NCI-H187 treated with DMSO at 0.1 percent for 48 hours (cell line): ENCODE measurements at regions not wholly inside any gene's neighbourhood (a gene's known extent, or its start where the extent isn't known, plus 50 kb on each side); places are given as distances from the start of the nearest gene placed in this dataset.
"Not testable (repeated sequence)": the region's sequence is repeated elsewhere in the genome, so short reads cannot be mapped to it uniquely, and the experiment has no call there.

Source experiments
- DNase-seq: peaks from one replicate; lab custom pipeline; 2025; lab: John Stamatoyannopoulos, UW

DNA sequence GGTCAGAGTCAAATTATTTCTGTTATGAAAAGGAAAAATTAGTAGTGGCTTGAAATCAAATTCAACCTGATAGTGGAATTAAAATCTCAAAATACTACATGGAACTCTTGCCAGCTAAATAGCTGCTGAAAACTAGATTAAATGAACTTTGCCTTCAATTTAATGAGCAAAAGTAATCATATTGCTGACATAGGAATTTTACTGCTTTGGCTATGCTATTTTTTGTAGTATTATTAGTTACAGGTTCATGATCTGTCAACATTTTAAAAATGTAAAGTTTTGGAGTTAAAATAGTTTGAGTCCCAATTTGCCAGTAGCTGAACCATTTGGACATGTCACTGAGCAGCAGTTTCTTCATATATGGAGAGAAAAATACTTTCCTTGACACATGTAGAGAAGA, 81.4 kb downstream of the RERGL start:
- DNase-seq = no peak

DNA sequence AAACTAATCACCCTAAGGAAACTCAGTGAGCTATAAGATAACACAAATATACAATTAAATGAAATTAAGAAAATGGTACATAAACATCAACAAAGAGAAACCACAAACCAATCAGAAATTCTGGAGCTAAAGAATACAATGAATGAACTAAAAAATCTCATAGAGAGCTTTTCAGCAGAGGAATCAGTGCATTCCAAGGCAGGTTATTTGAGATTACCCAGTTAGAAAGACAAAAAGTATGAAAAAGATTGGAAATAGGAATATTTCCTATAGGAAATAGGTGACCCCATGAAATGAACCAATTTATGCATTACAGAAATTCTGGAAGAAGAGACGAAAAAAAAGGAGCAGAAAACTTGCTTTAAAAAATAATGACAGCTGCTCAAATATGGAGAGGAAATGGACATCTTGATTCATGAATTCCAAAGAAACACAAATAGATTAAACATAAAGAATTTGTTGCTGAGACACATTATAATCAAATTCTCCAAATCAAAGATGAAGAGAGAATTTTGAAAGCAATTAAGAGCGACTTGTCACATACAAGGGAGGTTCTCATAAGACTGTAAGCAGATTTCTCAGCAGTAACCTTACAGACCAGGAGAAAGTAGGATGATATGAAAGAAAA, 90.7 kb downstream of the RERGL start:
- DNase-seq = no peak

DNA sequence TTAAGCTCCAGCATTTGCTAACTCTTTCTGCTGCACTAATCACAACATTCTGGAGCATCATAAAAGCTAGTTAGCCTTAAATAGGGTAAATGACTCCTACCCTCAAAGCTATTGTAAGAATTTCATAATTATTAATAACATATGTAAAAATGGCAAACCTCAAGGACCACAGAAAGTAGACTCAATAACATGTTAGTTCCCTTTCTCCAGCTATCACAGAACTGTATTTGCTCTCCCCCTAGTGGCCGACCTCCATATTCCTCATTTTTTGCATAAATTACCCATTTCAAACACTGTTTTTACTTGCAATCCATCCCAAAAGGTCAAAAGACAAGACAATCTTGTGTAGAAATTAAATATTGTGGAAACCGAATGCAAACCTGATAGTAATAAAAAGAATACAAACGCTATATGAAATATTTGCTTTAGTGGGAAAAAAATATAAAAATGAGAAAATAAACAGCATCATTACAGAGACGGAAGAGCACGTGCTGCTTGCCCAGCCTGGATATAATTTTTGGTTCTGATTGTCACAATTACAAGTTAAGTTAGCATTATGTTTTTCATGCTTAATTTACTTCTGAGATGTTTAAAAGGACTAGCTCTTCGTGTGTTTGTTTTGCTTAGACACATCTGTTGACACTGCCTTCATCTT, 97.9 kb downstream of the RERGL start:
- DNase-seq = peak; percentile 12

DNA sequence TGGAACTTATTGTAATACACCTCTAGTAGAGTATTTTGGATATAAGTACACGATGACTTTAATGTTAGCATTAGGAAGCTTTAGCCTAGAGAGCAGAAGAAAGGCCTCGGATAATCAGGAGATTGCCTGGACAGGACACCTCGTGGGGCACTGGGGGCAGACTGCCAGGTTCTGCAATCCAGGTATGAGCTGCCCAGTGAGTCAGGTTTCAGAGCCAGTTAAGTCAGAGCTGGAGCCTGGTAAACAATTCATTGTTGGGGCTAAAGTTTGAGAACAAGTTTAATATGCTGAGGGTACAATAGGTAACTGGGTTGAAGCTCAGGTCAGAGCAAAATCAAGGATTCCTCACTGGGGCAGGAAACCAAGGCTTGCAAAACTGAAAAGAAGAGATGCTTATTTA, 107.4 kb downstream of the RERGL start:
- DNase-seq = no peak

DNA sequence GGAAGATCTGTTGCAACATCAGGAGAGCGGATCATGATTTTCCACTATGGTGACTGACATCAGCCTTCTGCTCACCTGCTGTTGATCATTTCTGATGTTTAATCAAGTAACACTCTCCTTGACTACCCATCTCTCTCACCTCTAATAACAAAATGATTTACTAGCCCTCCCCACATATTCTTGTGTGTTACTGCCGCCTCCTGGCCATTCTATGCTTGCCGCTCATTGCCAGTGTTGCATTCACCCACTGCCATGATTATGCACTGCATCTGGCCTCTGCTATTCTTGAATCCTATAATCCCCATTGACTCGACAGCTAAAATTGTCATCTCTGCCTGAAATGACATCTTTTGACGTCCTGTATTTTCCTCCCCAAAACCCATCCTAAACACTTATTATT, 113.8 kb downstream of the RERGL start:
- DNase-seq = no peak

DNA sequence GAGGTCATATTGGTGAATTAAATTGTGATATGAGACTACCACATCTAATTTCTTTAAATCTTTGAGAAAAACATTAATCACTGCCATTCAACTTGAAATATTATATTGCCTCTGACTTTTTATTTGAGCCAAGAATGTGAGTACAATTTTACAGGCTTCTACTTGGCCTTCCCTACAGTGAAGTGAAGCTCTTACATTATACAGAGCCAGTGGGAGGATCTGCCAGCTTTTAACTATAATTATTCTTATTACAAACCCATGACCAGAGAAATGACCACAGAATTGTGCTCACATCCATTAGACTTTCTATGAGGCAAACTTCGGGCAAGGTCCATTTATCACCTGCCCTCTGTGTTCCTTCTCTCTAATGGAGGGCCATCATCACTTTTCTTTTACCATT, 114.2 kb downstream of the RERGL start:
- no peak for DNase-seq

DNA sequence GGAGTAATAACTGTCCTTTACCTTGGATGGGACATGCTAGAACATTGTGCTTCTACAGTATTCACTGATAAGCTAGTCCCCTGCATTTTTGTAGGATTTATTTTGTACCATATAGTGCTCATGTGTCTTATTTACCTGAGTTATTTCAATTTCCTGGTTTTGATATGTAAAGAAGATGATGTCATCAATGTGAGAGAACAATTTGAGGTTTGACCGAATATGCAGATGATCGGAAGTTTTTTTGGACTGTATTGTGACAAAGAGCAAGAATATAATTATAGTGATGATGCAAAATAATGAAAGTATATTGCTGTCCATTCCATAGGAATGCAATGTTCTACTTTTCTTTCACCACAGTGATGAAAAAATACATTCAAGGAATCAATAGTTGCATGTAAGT, 114.8 kb downstream of the RERGL start:
- no peak for DNase-seq

DNA sequence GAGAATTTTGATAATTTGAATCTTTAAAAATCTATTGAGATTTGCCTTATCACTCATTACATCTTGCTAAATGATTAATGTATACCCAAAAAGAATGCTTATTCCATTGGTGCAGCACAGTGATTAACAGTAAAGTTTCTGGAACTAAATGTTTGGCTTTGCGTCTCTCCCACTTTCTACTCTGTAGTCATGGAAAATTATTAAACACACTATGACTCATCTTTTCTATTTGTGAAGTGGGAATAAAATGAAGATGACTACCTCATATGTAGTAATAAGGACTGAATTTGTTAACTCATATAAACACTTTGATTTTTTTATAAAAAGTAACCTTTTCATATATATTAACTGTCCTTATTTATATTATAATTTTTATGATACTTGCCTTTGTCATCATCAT, 118.1 kb downstream of the RERGL start:
- no peak for DNase-seq

DNA sequence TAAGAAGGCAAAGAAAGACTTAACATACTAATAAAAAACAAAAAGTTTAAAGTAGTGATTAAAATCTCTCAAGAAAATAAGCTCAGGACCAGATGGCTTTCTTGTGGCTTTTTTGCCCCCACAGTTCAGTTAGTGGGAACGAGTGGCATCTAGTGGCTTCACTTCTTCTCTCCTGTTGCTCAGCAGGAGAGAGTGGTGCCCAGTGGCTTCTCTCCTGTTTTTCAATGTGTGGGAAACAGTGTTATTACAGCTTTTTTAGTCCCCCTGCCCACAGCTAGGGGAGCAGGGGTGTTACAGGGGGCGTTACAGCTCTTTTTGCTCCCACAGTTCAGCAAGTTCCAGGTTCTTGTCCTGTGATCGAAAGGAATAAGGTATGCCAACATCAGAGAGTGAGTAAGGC, 135.2 kb downstream of the RERGL start:
- DNase-seq = no peak

DNA sequence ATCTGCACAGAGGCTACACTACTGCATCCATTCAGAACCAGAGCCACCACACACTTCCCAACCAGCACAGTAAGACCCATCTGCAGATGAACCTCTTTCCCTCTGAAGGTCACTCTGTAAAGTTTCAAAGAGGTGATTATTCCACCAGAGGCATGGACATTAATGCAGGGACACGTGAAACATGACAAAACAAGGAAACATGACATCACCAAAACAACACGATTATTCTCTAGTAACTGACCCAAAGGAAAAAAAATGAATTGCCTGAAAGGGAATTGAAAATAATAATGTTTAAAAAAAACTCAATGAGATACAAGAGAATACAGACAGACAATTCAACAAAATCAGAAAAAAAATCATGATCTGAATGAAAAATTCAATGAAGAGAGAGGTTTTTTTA, 139.1 kb downstream of the RERGL start:
- no peak for DNase-seq

DNA sequence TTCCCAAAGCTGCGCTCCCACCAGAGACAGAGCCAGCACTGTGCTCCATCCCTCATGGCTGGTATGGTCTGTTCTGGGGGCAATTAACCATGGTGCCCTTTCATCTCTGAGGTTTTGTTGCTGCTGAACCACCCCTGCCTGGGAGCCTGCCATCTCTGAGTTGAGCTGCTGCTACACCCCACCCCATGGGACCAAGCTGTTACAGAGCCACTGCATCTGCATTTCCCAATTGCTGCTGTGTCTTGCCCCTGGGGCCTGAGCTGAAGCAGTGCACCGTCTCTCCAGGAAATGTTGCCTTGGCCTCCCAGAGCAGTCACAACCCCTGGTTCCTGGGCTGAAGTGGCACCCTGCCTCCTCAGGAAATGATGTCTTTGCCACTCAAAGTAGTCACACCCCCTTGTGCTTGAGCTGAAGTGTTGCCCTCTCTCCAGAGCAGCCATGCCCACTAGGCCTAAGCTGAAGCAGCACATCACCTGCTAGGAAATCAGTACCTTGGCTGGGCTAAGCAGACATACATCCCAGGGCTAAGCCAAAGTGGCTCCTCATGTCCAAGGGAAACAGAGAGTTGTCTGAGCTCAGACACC, 140.3 kb downstream of the RERGL start:
- no peak for DNase-seq

DNA sequence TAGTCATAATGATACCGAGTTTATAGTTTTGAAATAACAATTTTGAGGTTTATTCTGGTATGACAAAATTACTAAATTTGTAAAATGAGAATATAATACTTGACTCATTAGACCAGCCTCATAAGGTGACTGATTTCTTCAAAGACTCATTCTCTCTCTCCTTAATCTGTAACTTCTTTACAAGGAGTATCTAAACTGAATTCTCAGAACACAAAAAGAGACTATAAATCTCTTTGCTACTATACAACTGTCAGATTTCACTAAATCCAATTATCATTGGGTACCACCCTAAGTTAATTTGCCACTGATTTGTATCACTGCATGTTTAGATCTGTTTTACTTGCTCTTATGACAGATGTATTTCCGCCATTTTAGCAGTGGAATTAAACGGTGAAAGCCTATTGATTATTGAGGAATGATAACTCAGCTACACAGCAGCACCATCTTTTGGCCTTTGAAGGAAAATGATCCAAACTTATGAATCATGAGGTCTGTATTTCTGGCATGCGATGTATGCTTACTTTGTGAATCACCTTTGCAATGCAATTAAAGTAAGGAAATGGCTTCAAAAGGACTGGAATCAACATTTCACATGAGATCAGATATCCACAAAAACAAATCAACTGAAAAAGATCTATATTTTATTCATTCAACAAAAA, 161.2 kb downstream of the RERGL start:
- no peak for DNase-seq

DNA sequence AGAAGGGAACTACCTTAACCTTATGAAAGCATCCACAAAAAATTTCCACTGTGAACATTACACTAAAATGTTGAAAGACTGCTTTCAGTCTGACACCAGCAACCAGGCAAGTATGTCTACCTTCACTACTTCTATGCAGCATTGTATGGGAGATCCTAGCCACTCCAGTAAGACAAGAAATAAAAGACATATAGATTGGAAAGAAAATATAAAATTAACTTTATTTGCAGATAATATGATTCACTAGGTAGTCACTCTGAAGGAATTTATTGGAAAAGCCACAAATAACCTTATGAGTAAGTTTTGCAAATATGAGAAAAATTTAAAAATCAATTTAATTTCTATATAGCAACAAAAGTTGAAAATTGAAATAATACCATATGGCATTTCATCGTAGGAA, 172.0 kb downstream of the RERGL start:
- no peak for DNase-seq

DNA sequence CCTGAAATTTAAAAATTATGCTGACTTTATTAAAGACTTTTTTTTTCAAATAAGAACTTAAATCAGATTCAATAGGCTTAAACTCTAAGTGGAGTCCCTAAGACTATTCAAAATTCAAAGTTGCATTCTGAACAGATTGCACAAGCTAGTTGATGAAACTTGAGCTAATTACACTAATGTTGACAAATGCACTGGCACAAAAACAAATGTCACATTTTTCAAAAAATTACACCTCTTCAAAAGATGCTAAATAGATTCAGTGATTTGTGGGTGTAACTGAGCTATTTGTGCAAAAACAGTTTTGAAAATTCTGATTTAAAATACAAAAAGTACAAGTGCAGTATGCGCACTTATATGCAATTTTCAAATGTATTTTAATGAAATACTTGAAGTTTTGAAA, 205.4 kb downstream of the RERGL start:
- DNase-seq = no peak

DNA sequence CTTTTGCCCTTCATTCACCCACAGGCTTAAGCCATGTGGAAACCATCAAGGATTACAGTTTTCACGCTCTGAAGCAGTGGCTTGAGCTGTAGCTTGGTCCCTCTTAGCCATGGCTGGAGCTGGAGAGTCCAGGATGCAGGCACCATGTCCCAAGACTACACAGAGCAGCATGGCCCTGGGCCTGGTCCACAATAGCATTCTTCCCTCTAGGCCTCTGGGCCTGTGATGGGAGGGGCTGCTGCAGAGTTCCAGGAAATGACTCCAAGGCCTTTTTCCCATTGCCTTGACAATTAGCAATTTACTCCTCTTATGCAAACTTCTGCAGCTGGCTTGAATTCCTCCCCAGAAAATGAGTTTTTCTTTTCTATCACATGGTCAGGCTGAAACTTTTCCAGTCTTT, 211.3 kb downstream of the RERGL start:
- DNase-seq = no peak

DNA sequence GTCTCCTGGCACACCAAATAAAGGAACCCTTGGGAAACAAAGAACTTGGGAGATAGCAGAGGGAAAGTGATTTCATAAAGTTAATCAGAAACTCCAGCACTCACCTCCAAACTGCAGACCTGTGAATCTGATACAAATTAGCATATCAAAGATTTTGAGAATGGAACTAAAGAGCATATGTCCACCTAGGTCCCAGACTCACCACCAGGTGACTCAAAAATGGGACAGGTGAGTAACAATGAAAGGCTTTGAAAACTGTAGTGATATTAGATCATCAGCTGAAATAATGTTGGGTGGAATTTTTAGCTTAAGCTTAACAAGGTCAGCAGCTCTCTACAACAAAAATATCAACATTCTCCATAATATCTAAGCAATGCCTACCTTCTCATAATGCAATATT, 214.8 kb downstream of the RERGL start:
- DNase-seq = no peak

DNA sequence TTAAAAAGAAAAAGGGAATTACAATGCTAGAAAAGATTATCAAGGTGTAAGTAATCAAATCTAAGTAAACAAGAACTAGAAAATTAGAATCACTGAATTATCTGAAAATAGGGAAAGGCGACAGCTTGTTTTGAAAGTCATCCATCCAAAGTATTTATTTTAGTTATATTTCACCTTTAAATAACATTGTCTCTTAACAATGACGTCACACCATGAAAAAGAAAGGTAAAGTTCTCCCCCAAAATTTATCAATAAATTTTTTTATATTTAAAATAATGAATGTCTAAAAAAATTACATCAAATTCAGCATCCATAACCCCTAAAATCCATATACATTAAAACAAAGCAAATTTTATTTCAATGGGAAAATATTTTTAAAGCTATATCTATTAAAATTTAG, 223.2 kb downstream of the RERGL start:
- DNase-seq = no peak

DNA sequence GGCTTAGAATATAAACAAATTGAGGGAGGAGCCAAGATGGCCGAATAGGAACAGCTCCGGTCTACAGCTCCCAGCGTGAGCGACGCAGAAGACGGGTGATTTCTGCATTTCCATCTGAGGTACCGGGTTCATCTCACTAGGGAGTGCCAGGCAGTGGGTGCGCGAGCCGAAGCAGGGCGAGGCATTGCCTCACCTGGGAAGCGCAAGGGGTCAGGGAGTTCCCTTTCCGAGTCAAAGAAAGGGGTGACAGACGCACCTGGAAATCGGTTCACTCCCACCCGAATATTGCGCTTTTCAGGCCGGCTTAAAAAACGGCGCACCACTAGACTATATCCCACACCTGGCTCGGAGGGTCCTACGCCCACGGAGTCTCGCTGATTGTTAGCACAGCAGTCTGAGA, 234.4 kb downstream of the RERGL start:
- not testable (repeated sequence) for DNase-seq

DNA sequence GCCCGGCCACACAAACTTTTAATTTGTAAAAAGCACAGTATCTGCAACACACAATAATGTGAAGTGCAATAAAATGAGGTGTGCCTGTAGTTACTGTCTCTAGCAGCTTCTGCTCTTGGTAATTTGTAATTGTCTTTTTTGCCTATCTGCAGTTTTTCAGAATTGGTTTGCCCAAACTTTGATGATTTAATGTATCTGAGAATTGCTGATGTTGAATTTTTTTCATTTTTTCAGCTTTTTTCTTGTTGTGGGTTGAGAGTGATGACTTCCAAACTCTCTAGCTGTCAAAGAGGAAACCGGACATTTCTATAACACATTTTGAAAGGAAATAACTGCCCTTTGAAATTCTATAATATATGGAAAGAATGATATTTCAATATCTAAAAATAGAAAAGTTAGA, 236.9 kb downstream of the RERGL start:
- DNase-seq = no peak

DNA sequence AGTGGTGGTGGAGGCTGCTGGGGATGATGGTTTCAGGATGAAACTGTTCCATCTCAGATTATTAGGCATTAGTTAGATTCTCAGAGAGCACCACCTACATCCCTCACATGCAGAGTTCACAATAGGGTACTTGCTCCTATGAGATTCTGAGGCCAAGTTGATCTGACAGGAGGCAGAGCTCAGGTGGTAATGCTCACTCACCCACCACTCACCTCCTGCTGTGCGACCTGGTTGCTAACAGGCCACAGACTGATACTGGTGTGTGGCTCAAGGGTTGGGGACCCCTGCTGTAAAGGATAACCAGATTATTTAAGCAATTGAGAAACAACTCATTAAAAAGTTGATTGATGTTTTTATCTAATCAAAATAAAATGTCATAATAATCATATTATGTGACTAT, 248.5 kb downstream of the RERGL start:
- no peak for DNase-seq

DNA sequence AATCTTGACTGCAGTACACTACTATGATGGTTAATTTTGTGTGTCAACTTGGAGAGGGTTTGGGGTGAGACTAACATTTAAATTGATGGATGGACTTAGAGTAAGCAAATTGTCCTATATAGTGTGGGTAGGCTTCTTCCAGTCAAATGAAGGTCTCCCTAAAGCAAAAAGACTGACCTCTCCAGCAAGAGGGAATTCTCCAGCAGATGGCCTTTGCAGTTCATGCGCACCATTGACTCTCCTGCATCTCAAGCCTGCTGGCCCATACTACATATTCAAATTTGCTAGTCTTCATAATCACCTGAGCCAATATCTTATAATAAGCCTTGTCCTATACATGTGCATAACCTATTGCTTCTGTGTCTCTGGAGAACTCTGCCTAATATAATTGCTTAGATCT, 260.2 kb downstream of the RERGL start:
- DNase-seq = no peak

DNA sequence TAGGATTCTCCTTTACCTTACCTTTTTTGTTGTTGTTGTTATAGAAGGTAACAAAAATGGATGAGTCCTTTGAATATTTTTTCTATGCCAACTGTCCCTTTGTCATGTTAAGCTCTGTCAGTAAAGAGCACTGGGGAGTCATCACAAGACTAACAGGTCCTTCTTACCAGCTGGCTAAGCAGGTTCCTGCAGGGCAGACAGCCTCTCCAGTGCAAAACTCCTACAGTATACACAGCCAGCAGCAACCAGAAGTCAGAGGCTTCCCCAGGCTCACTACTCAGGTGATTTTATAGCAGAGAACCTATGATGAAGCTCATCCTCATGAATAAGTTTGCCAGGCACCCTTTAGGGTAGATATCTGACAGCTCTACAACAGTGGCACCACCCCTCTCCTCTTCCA, 271.1 kb downstream of the RERGL start:
- no peak for DNase-seq

DNA sequence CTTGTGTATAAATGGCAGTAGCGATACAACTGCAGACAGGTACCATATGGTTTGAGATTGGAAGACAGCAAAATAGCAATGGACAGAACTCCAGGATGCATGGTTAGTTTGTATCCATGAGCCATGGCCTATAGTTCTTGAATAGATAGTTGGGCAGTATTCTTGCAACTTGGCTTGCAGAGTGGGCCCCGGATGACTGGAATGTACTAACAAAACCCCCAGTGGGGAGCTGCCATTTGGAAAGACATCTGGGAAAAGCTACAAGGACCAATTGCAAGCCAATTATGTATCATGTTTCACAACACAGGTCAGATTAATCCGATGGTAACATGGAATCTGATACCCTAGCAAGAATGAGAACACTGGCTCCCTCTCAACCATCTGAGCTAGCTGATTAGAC, 279.6 kb downstream of the RERGL start:
- DNase-seq = no peak
